Fibroblast of skin of left quadriceps (primary cell): ENCODE measurements at regions not wholly inside any gene's neighbourhood (a gene's known extent, or its start where the extent isn't known, plus 50 kb on each side); places are given as distances from the start of the nearest gene placed in this dataset.

Source experiments
- DNase-seq, 2 experiments: peaks; one replicate each; pipeline ENCODE4 v3.0.0-alpha.2; 2013; ENCODE audit warnings: low read depth in 2 of 2

GRCh38 chr6:91141346-91141745 is 554.5 kb upstream of the MAP3K7 start:
- DNase-seq = no peak

- DNase-seq = no peak
These were observed 553.6 kb upstream of the MAP3K7 start for GRCh38 chr6:91140449-91140848.

- no peak for DNase-seq
These were observed 550.4 kb upstream of the MAP3K7 start for GRCh38 chr6:91137286-91137685.

GRCh38 chr6:91135406-91136103 is 548.7 kb upstream of the MAP3K7 start:
- no peak for DNase-seq

GRCh38 chr6:91132461-91132860 is 545.6 kb upstream of the MAP3K7 start:
- DNase-seq = no peak

GRCh38 chr6:91130126-91130525 is 543.3 kb upstream of the MAP3K7 start:
- no peak for DNase-seq

- DNase-seq = no peak
These were observed 540.9 kb upstream of the MAP3K7 start for GRCh38 chr6:91127752-91128151.

GRCh38 chr6:91126876-91127275 is 540.0 kb upstream of the MAP3K7 start:
- DNase-seq = no peak

- DNase-seq = no peak
These were observed 530.7 kb upstream of the MAP3K7 start for GRCh38 chr6:91117550-91117949.

DNA sequence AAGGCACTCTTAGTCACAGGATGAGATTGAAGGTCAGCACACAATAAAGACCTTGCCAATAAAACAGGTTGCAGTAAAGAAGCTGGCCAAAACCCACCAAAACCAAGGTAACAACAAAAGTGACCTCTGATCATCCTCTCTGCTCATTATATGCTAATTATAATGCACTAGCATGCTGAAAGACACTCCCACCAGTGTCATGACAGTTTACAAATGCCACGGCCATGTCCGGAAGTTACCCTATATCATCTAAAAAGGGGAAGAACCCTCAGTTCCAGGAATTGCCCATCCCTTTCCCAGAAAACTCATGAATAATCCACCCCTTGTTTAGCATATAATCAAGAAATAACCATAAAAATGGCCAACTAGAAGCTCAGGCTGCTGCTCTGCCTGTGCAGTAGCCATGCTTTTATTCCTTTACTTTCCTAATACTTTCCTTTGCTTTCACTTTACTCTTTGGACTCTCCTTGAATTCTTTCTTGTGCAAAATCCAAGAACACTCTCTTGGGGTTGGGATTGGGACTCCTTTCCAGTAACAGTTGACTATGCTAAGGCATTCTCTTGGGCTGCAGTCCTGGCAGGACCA is 527.3 kb upstream of the MAP3K7 start:
- no peak for DNase-seq

DNA sequence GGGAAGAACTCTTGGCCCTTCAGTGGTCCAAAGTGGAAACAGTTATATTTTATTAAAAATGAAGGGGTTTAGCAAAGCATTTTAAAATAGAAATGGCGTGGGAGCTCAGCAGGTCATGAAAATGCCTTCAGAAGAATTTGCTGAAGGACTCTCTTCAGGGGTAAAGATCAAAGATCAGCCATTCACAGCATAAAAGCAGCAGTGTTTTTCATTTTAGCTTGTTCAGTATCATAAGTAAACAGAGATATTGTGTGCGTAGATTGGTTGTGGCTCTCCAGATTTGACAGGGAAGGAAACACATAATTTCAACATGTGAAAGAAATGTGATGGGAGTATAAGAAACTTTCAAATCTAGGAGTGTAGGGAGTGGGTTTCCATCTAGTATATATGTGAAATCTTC is 519.2 kb upstream of the MAP3K7 start:
- DNase-seq = no peak

DNA sequence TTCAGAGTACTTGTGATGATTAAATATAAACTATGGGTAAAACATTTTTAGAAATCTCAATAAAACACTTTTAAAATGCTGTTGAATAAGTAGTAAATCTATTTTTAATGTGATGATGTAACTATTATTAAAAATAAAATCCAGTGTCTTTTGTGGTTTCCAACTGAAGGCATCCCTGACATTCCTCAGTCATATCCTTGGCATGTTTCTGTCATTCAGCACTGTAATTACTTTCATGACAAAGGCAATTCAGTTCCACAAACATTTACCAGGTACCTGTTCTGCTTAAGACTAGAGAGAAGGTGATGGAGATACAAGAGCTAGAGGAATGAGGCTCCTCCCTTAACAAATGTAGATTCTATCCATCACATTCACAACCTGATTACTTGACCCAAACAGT is 518.7 kb upstream of the MAP3K7 start:
- DNase-seq = no peak

GRCh38 chr6:91099479-91099878 is 512.6 kb upstream of the MAP3K7 start:
- no peak for DNase-seq

GRCh38 chr6:91098006-91098405 is 511.1 kb upstream of the MAP3K7 start:
- no peak for DNase-seq

DNA sequence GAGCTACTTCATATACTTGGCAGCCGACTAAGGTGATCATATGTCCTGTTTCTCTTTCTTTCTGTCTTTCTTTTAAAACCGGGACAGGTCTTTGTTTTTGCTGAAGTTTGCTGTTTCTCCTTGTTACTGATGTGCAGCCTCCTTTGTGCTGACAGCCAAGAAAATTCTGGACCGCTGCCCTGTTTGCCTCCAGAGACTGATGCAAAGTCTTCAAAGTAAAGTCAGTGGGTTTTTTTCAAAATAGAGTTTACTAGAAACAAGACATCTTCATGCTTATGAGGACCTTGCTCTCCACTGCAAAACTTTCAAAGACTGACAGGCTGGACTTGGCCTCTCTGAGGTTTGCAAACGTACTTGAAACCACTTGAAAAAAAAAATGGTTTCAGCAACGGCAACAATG is 510.5 kb upstream of the MAP3K7 start:
- no peak for DNase-seq

GRCh38 chr6:91094806-91095475 is 508.1 kb upstream of the MAP3K7 start:
- no peak for DNase-seq

DNA sequence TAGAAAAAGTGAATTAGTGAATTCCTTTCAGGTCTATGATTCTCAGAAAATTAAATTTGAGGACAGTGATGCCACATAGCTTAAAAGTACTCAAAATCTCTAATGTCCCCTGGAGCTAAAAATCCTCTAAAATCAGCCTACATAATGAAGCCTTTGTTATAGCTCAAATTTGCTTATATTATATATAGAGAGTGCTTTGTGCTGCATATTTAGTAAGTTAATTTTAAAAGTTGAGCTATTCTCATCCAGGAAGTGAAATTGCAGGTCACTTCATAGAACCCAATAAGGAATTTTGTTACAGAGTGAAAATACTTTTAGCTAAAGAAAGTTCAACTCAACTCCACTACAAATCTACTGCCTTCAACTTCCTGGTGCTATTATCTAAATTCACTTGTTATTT is 507.5 kb upstream of the MAP3K7 start:
- DNase-seq = no peak

DNA sequence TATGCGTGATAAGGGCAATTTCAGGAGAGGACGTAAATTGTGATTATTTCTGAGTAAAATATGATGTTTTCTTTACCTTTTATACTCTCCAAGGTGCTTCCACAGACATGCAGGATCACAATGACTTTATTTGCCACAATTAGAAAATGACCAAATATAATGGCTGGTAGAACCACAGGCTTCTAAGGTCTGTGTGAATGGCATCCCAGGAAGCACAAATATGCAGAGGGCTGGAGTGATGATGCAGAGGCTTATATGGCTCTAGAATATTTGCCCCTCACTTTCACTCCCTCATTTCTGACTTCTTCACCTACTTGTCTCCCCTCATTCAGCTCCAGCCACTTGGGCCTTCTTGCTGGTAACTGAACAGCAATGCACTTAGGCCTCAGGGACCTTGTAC is 502.1 kb upstream of the MAP3K7 start:
- DNase-seq = no peak

GRCh38 chr6:91088515-91088914 is 501.6 kb upstream of the MAP3K7 start:
- no peak for DNase-seq

DNA sequence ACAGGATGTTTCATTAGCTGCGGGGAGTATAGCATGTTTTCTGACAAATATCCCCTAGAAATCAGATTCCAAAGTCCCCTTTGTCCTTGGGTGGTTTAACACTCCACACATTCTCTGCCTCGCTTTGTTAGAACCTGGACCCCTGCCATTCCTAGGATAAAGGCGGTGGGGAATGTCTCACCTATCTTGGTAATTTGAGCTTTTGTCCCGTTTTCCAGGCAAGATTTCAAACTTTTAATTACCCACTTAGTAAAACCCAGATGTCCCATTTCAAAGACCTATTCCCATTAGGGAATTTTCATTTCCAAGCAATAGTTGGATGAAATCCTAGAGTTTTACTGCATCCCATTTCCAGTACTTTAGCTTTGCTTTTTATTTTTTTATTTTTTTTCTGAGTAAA is 501.0 kb upstream of the MAP3K7 start:
- DNase-seq = no peak

GRCh38 chr6:91083211-91083610 is 496.3 kb upstream of the MAP3K7 start:
- DNase-seq = peak; percentile 55 to 61

GRCh38 chr6:91082311-91082832 is 495.5 kb upstream of the MAP3K7 start:
- peak; percentile 36 to 44 for DNase-seq

- peak; percentile 40 to 42 for DNase-seq
These were observed 494.7 kb upstream of the MAP3K7 start for GRCh38 chr6:91081452-91082067.
